ENCODE measurements at regions not wholly inside any gene's neighbourhood (a gene's known extent, or its start where the extent isn't known, plus 50 kb on each side); places are given as distances from the start of the nearest gene placed in this dataset.
"Not testable (repeated sequence)": the region's sequence is repeated elsewhere in the genome, so short reads cannot be mapped to it uniquely, and the experiment has no call there.

- DNase-seq, H3K4me3 Mint-ChIP-seq, H3K36me3 Mint-ChIP-seq, CTCF ChIA-PET, H3K9me3 Mint-ChIP-seq, H3K27me3 Mint-ChIP-seq, H3K4me1 Mint-ChIP-seq, H3K27ac Mint-ChIP-seq: not testable (repeated sequence)
These were observed 122.1 kb upstream of the TAF11L2 start for GRCh38 chr5:17375886-17376285.

- CTCF ChIA-PET, result no interaction called here
- no peak overlapping the region for H3K4me3 Mint-ChIP-seq
- H3K4me1 Mint-ChIP-seq, result no peaks in the 10 kb centered on the region
- H3K27me3 Mint-ChIP-seq, result no peaks in the 10 kb centered on the region
- peaks cover 2% of the 10 kb centered on the region for H3K9me3 Mint-ChIP-seq
- no peak for DNase-seq
- H3K36me3 Mint-ChIP-seq, result no peaks in the 10 kb centered on the region
- no peak overlapping the region for H3K27ac Mint-ChIP-seq
These were observed 119.6 kb upstream of the TAF11L2 start for GRCh38 chr5:17378346-17378997.

- Mint-ChIP-seq H3K9me3 (peaks cover 5% of the 10 kb centered on the region), H3K27ac (no peak overlapping the region), H3K36me3 (no peaks in the 10 kb centered on the region), H3K4me1 (no peaks in the 10 kb centered on the region), H3K27me3 (no peaks in the 10 kb centered on the region), H3K4me3 (no peak overlapping the region)
- CTCF ChIA-PET, result no interaction called here
- no peak for DNase-seq
These were observed 118.7 kb upstream of the TAF11L2 start for GRCh38 chr5:17379100-17379951.

GRCh38 chr5:17381932-17382331 lies 116.1 kb upstream of the TAF11L2 start:
- no peak for DNase-seq
- Mint-ChIP-seq H3K27me3 (no peaks in the 10 kb centered on the region), H3K4me3 (no peak overlapping the region), H3K9me3 (peaks cover 3% of the 10 kb centered on the region), H3K36me3 (no peaks in the 10 kb centered on the region), H3K4me1 (no peaks in the 10 kb centered on the region), H3K27ac (no peak overlapping the region)
- CTCF ChIA-PET, result no interaction called here

GRCh38 chr5:17383526-17383925 lies 114.5 kb upstream of the TAF11L2 start:
- H3K27me3 Mint-ChIP-seq, result no peaks in the 10 kb centered on the region
- H3K4me3 Mint-ChIP-seq, result no peak overlapping the region
- peaks cover 8% of the 10 kb centered on the region for H3K9me3 Mint-ChIP-seq
- no peaks in the 10 kb centered on the region for H3K4me1 Mint-ChIP-seq
- no peaks in the 10 kb centered on the region for H3K36me3 Mint-ChIP-seq
- no peak overlapping the region for H3K27ac Mint-ChIP-seq
- CTCF ChIA-PET, result no interaction called here
- no peak for DNase-seq

- Mint-ChIP-seq H3K27ac (no peak overlapping the region), H3K27me3 (no peaks in the 10 kb centered on the region), H3K36me3 (no peaks in the 10 kb centered on the region), H3K4me1 (no peaks in the 10 kb centered on the region), H3K9me3 (peaks cover 8% of the 10 kb centered on the region), H3K4me3 (no peak overlapping the region)
- no peak for DNase-seq
- CTCF ChIA-PET, result no interaction called here
These were observed 113.8 kb upstream of the TAF11L2 start for GRCh38 chr5:17384181-17384580.

GRCh38 chr5:17388717-17389116 lies 109.3 kb upstream of the TAF11L2 start:
- CTCF ChIA-PET, result no interaction called here
- Mint-ChIP-seq H3K9me3 (peaks cover 8% of the 10 kb centered on the region), H3K27me3 (no peaks in the 10 kb centered on the region), H3K4me1 (no peaks in the 10 kb centered on the region), H3K4me3 (no peak overlapping the region), H3K27ac (no peak overlapping the region), H3K36me3 (no peaks in the 10 kb centered on the region)
- DNase-seq, result no peak

GRCh38 chr5:17394086-17394485 lies 103.9 kb upstream of the TAF11L2 start:
- H3K36me3 Mint-ChIP-seq, result no peaks in the 10 kb centered on the region
- no peak overlapping the region for H3K4me3 Mint-ChIP-seq
- no peaks in the 10 kb centered on the region for H3K4me1 Mint-ChIP-seq
- H3K9me3 Mint-ChIP-seq, result peaks cover 6% of the 10 kb centered on the region
- DNase-seq, result no peak
- H3K27me3 Mint-ChIP-seq, result no peaks in the 10 kb centered on the region
- no peak overlapping the region for H3K27ac Mint-ChIP-seq
- CTCF ChIA-PET, result no interaction called here

GRCh38 chr5:17395106-17395880 lies 102.7 kb upstream of the TAF11L2 start:
- Mint-ChIP-seq H3K27ac (no peak overlapping the region), H3K4me1 (no peaks in the 10 kb centered on the region), H3K36me3 (no peaks in the 10 kb centered on the region), H3K9me3 (peaks cover 6% of the 10 kb centered on the region), H3K4me3 (no peak overlapping the region), H3K27me3 (no peaks in the 10 kb centered on the region)
- DNase-seq, result no peak
- CTCF ChIA-PET, result no interaction called here

GRCh38 chr5:17396247-17396646 lies 101.8 kb upstream of the TAF11L2 start:
- CTCF ChIA-PET, result no interaction called here
- Mint-ChIP-seq H3K27me3 (no peaks in the 10 kb centered on the region), H3K9me3 (peaks cover 6% of the 10 kb centered on the region), H3K4me1 (no peaks in the 10 kb centered on the region), H3K36me3 (no peaks in the 10 kb centered on the region), H3K4me3 (no peak overlapping the region), H3K27ac (no peak overlapping the region)
- no peak for DNase-seq

- no peak for DNase-seq
- Mint-ChIP-seq H3K4me3 (no peak overlapping the region), H3K4me1 (no peaks in the 10 kb centered on the region), H3K27ac (no peak overlapping the region), H3K36me3 (no peaks in the 10 kb centered on the region), H3K9me3 (peaks cover 6% of the 10 kb centered on the region), H3K27me3 (no peaks in the 10 kb centered on the region)
- CTCF ChIA-PET, result no interaction called here
These were observed 99.6 kb upstream of the TAF11L2 start for GRCh38 chr5:17398431-17398830.

GRCh38 chr5:17398866-17399835 lies 98.9 kb upstream of the TAF11L2 start:
- Mint-ChIP-seq H3K27me3 (no peaks in the 10 kb centered on the region), H3K4me1 (no peaks in the 10 kb centered on the region), H3K36me3 (no peaks in the 10 kb centered on the region), H3K27ac (no peak overlapping the region), H3K9me3 (peaks cover 8% of the 10 kb centered on the region), H3K4me3 (no peak overlapping the region)
- DNase-seq, result no peak
- CTCF ChIA-PET, result no interaction called here

GRCh38 chr5:17399931-17400330 lies 98.1 kb upstream of the TAF11L2 start:
- Mint-ChIP-seq H3K9me3 (peaks cover 8% of the 10 kb centered on the region), H3K27ac (no peak overlapping the region), H3K4me3 (no peak overlapping the region), H3K36me3 (no peaks in the 10 kb centered on the region), H3K27me3 (no peaks in the 10 kb centered on the region), H3K4me1 (no peaks in the 10 kb centered on the region)
- no peak for DNase-seq
- CTCF ChIA-PET, result no interaction called here

Data from activated naive CD4-positive, alpha-beta T cell treated with anti-CD3 and anti-CD28 coated beads, Interleukin-2, amount 10 ng/mL, durations not matched to agents 7 days and 5 days (primary cell).